H1 (cell line): ENCODE measurements at regions not wholly inside any gene's neighbourhood (a gene's known extent, or its start where the extent isn't known, plus 50 kb on each side); places are given as distances from the start of the nearest gene placed in this dataset.

ENCODE experiments used
- POLR2A ChIP-seq, 2 experiments: IDR thresholded peaks; 1 replicate in 1 of 2; 2 replicates in 1 of 2; pipeline ENCODE4 v1.6.1; 2011; ENCODE audit warnings: low read depth in 2 of 2, low read length in 2 of 2, mild to moderate bottlenecking in 2 of 2; ENCODE audit errors: control extremely low read depth in 1 of 2
- TBP ChIP-seq: IDR thresholded peaks from 2 replicates; pipeline ENCODE4 v1.6.1; 2011; ENCODE audit warnings: low read depth, low read length, improper control_type of control experiment
- TF ChIP-seq, protein P1 (sequence below): IDR thresholded peaks from 2 replicates; pipeline ENCODE4 v1.6.1; 2012; ENCODE audit warnings: inconsistent platforms

DNA sequence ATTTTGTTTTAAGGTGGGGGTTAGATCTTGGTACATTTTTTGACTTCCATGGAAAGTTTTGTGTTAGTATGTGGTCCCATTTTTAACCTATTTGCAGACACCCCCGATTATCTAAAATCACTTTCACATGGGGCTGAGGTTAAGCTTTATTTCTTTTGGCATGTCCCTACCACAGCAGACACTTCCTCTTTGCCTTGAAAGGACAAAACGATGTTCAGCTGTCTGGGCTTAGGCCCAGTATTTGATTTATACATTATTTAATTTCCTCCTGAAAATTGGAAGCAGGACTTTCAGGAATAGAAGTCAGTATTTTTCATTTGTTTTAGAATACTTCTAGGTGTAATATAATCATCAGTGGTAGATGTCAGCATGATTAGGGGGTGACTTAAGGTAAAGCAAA is 112.4 kb upstream of the SPRY1 start:
- TF ChIP-seq TBP: no peak
- no peak for TF ChIP-seq POLR2A (IDR thresholded peaks at IDR 0.05; ENCODE audit: control extremely low read depth in 1 of 2, low read depth in 2 of 2, low read length in 2 of 2)
- TF ChIP-seq, protein P1, sequence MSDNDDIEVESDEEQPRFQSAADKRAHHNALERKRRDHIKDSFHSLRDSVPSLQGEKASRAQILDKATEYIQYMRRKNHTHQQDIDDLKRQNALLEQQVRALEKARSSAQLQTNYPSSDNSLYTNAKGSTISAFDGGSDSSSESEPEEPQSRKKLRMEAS: no peak
